GM13977 (cell line): ENCODE measurements at regions not wholly inside any gene's neighbourhood (a gene's known extent, or its start where the extent isn't known, plus 50 kb on each side); places are given as distances from the start of the nearest gene placed in this dataset.

Experiments
- DNase-seq: peaks from one replicate; pipeline ENCODE4 v3.0.0; 2012; ENCODE audit warnings: low spot score
- in situ Hi-C: fragments of 300-500 bp; cut with MboI; formaldehyde crosslinking; loops from one replicate; pipeline ENCODE4 v1.12.0; 2022; ENCODE audit warnings: low sequenced_read_pairs, low pct_unique_long_range_greater_than_20kb, mixed read lengths, inconsistent platforms; ENCODE audit not compliant: unreplicated experiment
- TF ChIP-seq, protein P1 (sequence below): IDR thresholded peaks from 2 replicates; pipeline ENCODE4 v1.5.1; 2012; ENCODE audit warnings: mild to moderate bottlenecking, control low read depth; ENCODE audit not compliant: insufficient read depth; ENCODE audit errors: extremely low read depth, missing control alignments

DNA sequence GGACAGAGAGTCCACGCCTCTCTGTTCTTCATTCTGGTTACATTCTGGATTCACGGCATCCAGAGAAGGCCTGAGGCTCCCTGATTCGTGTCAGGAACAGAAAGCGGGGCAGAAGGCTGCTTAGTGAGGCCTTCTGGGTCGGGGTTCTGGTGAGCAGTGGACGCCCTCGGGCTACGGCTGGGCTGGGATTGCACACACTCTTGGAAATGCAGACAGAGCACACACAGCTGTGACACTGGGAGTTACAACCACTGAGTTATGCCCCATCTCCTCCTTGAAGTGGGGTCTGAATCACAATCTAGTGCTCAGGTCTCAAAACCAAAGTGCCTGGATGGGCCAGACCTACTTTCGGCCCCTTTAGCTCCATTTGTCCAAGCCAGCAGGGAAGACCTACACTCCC lies 156.9 kb upstream of the GDF10 start:
- no peak for DNase-seq
- in situ Hi-C loops: no loop called here
- TF ChIP-seq, protein P1, sequence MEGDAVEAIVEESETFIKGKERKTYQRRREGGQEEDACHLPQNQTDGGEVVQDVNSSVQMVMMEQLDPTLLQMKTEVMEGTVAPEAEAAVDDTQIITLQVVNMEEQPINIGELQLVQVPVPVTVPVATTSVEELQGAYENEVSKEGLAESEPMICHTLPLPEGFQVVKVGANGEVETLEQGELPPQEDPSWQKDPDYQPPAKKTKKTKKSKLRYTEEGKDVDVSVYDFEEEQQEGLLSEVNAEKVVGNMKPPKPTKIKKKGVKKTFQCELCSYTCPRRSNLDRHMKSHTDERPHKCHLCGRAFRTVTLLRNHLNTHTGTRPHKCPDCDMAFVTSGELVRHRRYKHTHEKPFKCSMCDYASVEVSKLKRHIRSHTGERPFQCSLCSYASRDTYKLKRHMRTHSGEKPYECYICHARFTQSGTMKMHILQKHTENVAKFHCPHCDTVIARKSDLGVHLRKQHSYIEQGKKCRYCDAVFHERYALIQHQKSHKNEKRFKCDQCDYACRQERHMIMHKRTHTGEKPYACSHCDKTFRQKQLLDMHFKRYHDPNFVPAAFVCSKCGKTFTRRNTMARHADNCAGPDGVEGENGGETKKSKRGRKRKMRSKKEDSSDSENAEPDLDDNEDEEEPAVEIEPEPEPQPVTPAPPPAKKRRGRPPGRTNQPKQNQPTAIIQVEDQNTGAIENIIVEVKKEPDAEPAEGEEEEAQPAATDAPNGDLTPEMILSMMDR: no peak

DNA sequence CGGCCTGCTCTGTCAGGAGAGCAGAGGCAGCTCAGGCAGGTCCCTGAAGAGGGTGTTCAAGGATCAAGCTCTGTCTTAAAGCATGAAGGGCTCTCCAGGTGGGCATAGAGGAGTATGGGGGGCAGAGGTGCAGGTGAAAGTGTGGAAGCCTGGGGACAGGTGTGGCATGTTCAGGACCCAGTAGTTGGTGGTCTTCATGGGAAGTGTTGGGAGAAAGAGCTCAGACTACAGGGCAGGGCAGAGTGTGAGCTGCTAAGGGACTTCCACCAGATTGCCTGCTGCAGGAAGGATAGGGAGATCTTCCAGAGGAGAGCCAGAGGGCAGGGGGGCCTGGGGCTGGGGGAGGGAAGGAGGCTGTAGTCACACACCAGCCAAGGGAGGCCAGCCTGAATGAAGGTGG lies 156.5 kb upstream of the GDF10 start:
- in situ Hi-C loops: no loop called here
- TF ChIP-seq, protein P1: no peak
- no peak for DNase-seq

GRCh38 chr10:47144525-47144924 lies 155.5 kb upstream of the GDF10 start:
- DNase-seq: no peak
- TF ChIP-seq, protein P1: no peak
- in situ Hi-C loops: no loop called here

DNA sequence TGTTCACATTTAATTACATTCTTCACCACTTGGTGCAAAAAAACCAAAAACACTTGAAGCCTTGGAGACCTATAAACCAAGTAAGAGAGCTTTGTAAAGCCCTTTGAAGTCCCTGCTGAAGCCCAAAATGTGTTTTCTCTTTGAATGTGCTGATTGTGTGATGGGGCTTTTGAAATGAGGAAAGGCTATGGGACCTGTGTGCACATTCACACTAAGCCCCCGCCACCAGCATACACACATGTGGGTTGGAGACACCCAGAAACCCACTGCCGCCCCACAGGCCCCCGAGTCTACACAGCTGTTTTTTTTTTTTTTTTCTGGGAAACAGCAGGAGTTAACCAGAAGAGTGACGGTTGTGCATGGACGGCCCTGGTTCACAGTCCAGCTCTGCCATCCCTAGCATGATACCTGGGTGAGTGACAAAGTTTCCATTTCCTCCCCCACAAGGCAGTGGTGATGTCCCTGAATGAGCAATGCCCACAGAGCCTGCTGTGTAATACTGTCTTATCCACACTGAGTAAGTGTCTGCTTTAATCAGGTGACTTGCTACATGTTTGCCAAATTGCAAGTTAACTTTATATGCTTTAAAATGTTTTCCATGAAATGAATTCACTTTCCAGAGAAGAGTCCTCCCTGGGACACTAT lies 154.6 kb upstream of the GDF10 start:
- in situ Hi-C loops: no loop called here
- TF ChIP-seq, protein P1: no peak
- no peak for DNase-seq

- TF ChIP-seq, protein P1: no peak
- in situ Hi-C loops: no loop called here
- DNase-seq: no peak
Measured at GRCh38 chr10:47146572-47146971, 153.4 kb upstream of the GDF10 start.

- TF ChIP-seq, protein P1: no peak
- in situ Hi-C loops: no loop called here
- DNase-seq: no peak
Measured at GRCh38 chr10:47147186-47147585, 152.8 kb upstream of the GDF10 start.

- in situ Hi-C loops: no loop called here
- TF ChIP-seq, protein P1: no peak
- DNase-seq: no peak
Measured at GRCh38 chr10:47150581-47150980, 149.4 kb upstream of the GDF10 start.
